Colon (tissue), 2 donors: ENCODE measurements at regions not wholly inside any gene's neighbourhood (a gene's known extent, or its start where the extent isn't known, plus 50 kb on each side); places are given as distances from the start of the nearest gene placed in this dataset.
"Not testable (repeated sequence)": the region's sequence is repeated elsewhere in the genome, so short reads cannot be mapped to it uniquely, and the experiment has no call there.

Experiments
- FAIRE-seq: peaks from 2 replicates; lab custom pipeline; 2012; peaks lifted over from hg19 to GRCh38; lab: Jason Lieb, UNC
- donor health status: control.
- donor health status: control.

GRCh38 chr16:86239381-86239780 lies 270.9 kb upstream of the FOXF1 start:
- no peak for FAIRE-seq

GRCh38 chr16:86240716-86241363 lies 269.5 kb upstream of the FOXF1 start:
- no peak for FAIRE-seq

- FAIRE-seq = no peak
These were observed 268.6 kb upstream of the FOXF1 start for GRCh38 chr16:86241681-86242080.

- FAIRE-seq = no peak
These were observed 267.8 kb upstream of the FOXF1 start for GRCh38 chr16:86242244-86243122.

DNA sequence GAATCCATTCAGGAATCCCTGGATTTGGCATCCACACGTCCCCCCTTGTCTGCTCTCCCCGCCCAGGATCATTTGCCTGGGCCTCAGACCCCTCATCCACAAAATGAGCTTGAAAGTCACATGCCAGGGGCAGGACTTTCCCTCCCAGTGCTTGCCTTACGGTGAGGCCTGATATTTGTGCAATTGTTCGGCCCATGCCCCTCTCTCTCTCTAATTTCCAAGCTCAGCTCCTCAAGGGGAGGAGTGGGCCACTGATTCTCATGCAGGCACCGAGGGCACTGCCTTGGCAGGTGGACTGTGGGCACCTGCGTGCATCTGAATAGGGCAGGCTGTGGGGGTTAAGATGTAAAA lies 267.2 kb upstream of the FOXF1 start:
- no peak for FAIRE-seq

- no peak for FAIRE-seq
These were observed 266.7 kb upstream of the FOXF1 start for GRCh38 chr16:86243571-86244154.

- no peak for FAIRE-seq
These were observed 266.2 kb upstream of the FOXF1 start for GRCh38 chr16:86244158-86244557.

DNA sequence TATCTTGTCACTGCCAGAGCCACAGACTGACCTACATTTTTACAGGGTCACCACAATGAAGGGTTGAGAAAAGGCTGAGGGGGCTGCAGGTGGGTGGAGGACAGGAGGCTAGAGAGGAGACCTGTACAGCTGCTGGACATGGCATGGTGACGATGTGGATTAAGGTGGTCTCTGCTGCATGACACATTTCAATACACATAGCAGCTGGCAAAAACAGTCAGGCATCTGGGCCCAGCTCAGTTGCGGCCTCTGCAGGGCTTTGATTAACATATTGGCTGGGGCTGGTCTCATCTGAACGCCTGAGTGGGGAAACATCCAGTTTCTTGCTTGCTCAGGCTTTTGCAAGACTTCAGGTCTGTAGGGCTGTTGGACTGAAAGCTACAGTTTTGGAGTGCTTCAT lies 265.4 kb upstream of the FOXF1 start:
- no peak for FAIRE-seq

DNA sequence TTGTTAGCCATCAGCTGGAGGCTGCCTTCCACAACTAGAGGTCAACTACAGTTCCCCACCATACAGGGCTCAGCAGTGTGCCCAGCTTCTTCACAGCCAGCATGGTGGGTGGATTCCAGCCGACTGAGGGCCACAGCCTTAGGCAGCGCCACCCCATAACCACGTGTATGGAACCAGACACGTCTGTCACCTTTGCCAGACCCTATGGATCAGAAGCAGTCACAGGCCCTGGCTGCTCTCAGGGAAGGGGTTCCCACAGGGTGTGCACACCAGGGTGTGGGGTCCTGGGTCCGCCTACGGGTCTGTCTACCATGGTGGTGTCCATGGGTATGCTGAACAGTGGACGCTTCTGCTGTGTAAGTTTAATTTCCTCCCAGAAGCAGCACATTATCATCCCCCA lies 265.0 kb upstream of the FOXF1 start:
- no peak for FAIRE-seq

- no peak for FAIRE-seq
These were observed 264.4 kb upstream of the FOXF1 start for GRCh38 chr16:86245895-86246294.

GRCh38 chr16:86248310-86248905 lies 261.9 kb upstream of the FOXF1 start:
- FAIRE-seq = no peak

- no peak for FAIRE-seq
These were observed 260.7 kb upstream of the FOXF1 start for GRCh38 chr16:86249631-86250030.

DNA sequence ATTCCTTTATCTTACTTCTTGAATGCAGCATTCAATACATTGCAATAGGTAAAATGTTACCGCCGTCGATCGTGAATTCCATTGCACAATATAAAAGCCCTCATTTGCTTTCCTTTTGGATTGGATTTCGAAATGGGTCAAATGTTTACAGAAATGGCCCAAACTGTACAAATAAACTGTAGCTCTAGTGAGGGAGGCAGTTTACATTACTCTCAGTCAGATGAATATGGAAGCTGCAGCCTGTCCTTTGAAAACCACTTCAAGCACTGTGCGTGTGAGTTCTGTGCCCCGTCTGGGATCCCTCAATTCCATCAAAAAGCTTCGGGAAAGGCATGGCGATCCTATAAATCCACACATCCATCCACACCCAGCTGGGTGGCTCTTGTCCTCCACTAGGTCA lies 258.6 kb upstream of the FOXF1 start:
- no peak for FAIRE-seq

- no peak for FAIRE-seq
These were observed 257.7 kb upstream of the FOXF1 start for GRCh38 chr16:86252596-86252995.

- no peak for FAIRE-seq
These were observed 254.4 kb upstream of the FOXF1 start for GRCh38 chr16:86255966-86256365.

GRCh38 chr16:86256995-86257394 lies 253.3 kb upstream of the FOXF1 start:
- no peak for FAIRE-seq

DNA sequence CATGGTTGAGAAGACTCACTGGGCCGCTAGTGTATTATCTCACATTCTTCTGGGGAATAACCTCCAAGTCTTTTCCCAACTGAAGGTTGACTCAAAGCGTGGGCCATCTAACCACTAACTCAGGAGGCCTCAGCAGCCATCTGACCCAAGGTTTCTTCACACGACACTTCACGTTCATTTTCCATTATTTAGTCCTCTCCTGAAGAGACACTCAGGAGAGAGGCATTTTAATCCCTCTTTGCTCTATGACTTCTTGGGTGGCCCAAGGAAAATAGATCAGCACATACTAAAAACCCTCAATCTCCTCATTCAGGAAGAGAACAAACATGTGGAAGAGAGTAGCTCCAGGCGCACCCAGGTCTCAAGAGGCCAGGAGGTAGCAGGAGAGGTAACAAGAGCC lies 252.8 kb upstream of the FOXF1 start:
- no peak for FAIRE-seq

GRCh38 chr16:86258713-86259112 lies 251.6 kb upstream of the FOXF1 start:
- FAIRE-seq = no peak

- no peak for FAIRE-seq
These were observed 250.8 kb upstream of the FOXF1 start for GRCh38 chr16:86259499-86259898.

- no peak for FAIRE-seq
These were observed 248.9 kb upstream of the FOXF1 start for GRCh38 chr16:86261379-86261778.

DNA sequence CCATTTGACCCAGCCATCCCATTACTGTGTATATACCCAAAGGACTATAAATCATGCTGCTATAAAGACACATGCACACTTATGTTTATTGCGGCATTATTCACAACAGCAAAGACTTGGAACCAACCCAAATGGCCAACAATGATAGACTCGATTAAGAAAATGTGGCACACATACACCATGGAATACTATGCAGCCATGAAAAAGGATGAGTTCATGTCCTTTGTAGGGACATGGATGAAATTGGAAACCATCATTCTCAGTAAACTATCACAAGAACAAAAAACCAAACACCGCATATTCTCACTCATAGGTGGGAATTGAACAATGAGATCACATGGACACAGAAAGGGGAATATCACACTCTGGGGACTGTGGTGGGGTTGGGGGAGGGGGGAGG lies 242.7 kb upstream of the FOXF1 start:
- FAIRE-seq = not testable (repeated sequence)

- no peak for FAIRE-seq
These were observed 239.6 kb upstream of the FOXF1 start for GRCh38 chr16:86270696-86271095.

DNA sequence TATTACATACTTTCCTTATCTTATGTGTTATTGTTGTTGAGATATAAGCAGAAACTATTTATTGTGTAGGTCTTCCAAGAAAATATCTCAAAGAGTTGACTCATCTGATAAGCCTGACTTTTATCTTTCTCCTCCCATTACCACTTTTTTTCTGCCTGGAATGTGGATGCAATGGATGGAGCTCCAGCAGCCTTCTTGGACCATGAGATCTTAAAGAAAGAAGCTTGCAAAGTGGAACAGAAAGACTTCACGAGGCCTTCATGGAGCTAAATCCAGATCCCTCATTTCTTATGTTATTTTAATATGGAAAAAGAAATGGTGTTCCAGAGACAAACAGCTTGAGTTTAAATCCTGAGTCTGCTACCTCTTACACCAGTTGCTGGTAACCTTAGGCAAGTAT lies 237.6 kb upstream of the FOXF1 start:
- FAIRE-seq = no peak
